Fibroblast of mammary gland (primary cell): ENCODE measurements at regions not wholly inside any gene's neighbourhood (a gene's known extent, or its start where the extent isn't known, plus 50 kb on each side); places are given as distances from the start of the nearest gene placed in this dataset.
"Not testable (repeated sequence)": the region's sequence is repeated elsewhere in the genome, so short reads cannot be mapped to it uniquely, and the experiment has no call there.

ENCODE experiments used
- DNase-seq: peaks from one replicate; pipeline ENCODE4 v3.0.0-alpha.2; 2010; ENCODE audit warnings: low read depth
- H3K4me3 ChIP-seq: 2 replicates; pipeline ENCODE4 v1.5.1; 2011; ENCODE audit warnings: low read depth, mild to moderate bottlenecking, low read length, moderate library complexity; ENCODE audit not compliant: control insufficient read depth
- TF ChIP-seq, protein P1 (sequence below): conservative IDR thresholded peaks from 2 replicates; pipeline ENCODE4 v1.5.1; 2011; ENCODE audit warnings: low read depth, low read length, inconsistent platforms; ENCODE audit not compliant: control insufficient read depth, insufficient read depth

DNA sequence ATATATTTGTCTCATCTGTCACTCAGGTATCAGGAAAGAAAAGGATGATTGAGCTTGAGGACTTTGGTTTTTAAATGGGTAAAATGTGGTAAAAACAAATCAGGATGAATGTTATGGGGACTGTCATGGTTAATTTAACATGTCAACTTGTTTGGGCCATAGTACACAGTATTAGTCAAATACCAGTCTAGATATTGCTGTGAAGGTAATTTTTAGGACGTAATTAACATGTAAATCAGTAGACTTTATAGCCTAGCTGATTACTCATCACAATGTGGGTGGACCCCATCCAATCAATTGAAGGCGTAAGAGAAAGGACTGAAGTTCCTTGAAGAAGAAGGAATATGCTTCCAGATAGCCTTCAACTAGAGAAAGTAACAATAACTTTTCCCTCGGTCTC lies 275.7 kb upstream of the ZNF804A start:
- no peak overlapping the region for H3K4me3 ChIP-seq
- TF ChIP-seq, protein P1, sequence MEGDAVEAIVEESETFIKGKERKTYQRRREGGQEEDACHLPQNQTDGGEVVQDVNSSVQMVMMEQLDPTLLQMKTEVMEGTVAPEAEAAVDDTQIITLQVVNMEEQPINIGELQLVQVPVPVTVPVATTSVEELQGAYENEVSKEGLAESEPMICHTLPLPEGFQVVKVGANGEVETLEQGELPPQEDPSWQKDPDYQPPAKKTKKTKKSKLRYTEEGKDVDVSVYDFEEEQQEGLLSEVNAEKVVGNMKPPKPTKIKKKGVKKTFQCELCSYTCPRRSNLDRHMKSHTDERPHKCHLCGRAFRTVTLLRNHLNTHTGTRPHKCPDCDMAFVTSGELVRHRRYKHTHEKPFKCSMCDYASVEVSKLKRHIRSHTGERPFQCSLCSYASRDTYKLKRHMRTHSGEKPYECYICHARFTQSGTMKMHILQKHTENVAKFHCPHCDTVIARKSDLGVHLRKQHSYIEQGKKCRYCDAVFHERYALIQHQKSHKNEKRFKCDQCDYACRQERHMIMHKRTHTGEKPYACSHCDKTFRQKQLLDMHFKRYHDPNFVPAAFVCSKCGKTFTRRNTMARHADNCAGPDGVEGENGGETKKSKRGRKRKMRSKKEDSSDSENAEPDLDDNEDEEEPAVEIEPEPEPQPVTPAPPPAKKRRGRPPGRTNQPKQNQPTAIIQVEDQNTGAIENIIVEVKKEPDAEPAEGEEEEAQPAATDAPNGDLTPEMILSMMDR = no peak
- no peak for DNase-seq

DNA sequence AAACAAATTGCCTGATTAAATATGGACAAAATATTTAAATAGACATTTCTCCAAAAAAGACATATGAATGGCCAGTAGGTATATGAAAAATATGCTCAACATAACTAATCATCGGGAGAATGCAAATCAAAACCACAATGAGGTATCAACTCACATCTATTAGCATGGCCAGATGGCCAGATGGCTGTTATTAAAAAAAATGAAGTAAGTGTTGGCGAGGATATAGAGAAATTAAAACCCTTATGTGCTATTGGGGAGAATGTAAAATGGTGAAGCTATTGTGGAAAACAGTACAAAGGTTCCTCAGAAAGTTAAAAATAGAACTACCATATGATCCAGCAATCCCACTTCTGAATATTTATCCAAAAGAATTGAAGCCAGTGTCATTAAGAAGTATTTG lies 272.3 kb upstream of the ZNF804A start:
- no peak overlapping the region for H3K4me3 ChIP-seq
- no peak for DNase-seq
- TF ChIP-seq, protein P1 = no peak

DNA sequence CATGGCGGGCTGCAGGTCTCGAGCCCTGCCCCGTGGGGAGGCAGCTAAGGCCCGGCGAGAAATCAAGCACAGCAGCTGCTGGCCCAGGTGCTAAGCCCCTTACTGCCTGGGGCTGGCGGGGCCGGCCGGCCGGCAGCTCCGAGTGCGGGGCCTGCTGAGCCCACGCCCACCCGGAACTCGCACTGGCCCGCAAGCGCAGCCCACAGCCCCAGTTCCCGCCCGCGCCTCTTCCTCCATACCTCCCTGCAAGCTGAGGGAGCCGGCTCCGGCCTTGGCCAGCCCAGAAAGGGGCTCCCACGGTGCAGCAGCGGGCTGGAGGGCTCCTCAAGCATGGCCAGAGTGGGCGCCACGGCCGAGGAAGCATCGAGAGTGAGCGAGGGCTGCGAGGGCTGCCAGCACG lies 270.5 kb upstream of the ZNF804A start:
- DNase-seq, H3K4me3 ChIP-seq: not testable (repeated sequence)

DNA sequence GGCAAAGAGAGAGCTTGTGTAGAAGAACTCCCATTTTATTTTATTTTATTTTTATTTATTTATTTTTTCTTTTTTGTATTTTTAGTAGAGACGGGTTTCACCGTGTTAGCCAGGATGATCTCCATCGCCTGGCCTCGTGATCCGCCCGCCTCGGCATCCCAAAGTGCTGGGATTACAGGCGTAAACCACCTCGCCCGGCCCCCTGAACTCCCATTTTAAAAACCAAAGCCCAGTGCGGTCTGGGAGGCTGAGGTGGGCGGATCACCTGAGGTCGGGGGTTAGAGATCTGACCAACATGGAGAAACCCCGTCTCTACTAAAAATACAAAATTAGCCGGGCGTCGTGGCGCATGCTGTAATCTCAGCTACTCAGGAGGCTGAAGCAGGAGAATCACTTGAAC lies 267.8 kb upstream of the ZNF804A start:
- DNase-seq, H3K4me3 ChIP-seq: not testable (repeated sequence)

DNA sequence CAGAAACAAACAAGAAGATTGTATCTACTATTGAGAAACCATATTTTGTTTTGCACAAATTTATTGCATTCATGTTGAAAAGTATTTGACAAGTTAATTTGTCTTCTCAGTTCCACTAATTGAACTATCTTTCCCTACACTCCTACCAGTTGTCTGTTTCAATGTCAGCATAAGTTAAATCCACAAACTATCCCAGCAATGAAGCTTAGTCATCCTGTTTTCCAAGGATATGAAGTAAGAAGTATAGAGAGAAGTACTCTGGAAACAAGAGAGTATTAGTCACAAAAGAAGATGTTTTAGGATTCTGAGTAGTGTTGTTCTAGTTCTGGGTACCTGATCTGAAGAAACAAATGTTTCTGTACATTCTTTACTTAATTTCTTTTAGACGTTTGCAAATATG lies 261.6 kb upstream of the ZNF804A start:
- TF ChIP-seq, protein P1 = no peak
- H3K4me3 ChIP-seq = no peak overlapping the region
- DNase-seq = peak; percentile 50

DNA sequence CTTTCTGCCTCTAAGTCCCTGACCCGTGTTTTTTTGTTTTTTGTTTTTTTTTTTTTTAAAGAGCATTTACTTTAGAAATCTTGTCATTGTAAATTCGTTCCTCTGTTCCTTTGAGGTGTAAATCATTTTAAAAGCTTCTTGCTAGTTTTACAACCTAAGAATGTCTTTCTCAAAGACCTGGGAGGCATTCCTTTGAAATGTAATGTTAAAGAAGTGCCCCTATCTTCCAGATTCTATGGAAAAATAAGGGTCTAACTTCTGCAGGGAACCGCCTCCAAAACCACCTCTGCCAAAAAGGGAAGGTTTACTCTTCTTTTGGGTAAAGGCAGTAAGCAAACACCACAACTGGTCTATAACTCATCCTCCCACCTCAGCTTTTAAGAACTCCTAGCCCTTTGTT lies 259.6 kb upstream of the ZNF804A start:
- no peak for DNase-seq
- no peak overlapping the region for H3K4me3 ChIP-seq
- TF ChIP-seq, protein P1 = no peak

DNA sequence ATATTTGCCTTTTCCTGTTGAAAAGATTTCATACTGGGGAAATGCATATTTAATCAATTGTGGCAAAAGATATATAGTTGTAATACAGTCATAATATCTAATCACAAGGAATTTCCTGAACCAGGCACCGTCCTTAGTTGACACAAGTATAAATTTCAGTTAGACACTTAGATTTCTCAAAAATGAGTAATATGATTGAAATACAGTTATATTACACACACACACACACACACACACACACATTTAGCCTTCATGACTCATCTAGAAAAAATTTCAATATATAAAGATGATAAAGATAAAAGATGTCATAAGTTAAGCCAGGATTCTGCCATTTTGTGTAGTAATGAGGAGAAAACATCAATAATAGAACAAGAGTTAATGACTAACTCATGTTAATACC lies 258.4 kb upstream of the ZNF804A start:
- H3K4me3 ChIP-seq = no peak overlapping the region
- TF ChIP-seq, protein P1 = no peak
- DNase-seq = peak; percentile 32

DNA sequence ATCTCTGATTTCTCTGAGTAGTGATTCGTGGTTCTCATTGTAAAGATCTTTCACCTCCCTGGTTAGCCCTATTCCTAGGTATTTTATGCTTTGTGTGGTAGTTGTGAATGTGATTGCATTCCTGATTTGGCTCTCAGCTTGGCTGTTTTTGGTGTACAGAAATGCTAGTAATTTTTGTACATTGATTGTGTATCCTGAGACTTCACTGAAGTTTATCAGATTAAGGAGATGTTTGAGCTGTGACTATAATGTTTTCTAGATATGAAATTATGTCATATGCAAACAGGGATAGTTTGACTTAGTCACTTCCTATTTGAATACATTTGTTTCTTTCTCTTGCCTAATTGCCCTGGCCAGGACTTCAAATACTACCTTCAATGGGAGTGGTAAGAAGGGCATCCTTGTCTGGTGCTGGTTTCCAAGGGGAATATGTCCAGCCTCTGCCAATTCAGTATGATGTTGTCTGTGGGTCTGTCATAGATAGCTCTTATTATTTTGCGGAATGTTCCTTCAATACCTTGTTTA lies 251.9 kb upstream of the ZNF804A start:
- TF ChIP-seq, protein P1 = no peak
- DNase-seq = no peak
- H3K4me3 ChIP-seq = no peak overlapping the region
